GM12864 (cell line): ENCODE measurements at regions not wholly inside any gene's neighbourhood (a gene's known extent, or its start where the extent isn't known, plus 50 kb on each side); places are given as distances from the start of the nearest gene placed in this dataset.

Source experiments
- DNase-seq: peaks from one replicate; pipeline ENCODE4 v3.0.0-alpha.2; 2011; ENCODE audit warnings: low read depth
- H3K4me3 ChIP-seq: 2 replicates; pipeline ENCODE4 v1.5.1; 2011; ENCODE audit warnings: mild to moderate bottlenecking, low read depth, low read length, control low read depth
- CTCF ChIP-seq: IDR thresholded peaks from 2 replicates; pipeline ENCODE4 v1.5.1; 2011; ENCODE audit warnings: low read depth, mild to moderate bottlenecking, moderate library complexity, low read length, control low read depth, inconsistent platforms; ENCODE audit errors: missing control alignments

- no peak overlapping the region for H3K4me3 ChIP-seq
- TF ChIP-seq CTCF: no peak
- DNase-seq: no peak
Observed at GRCh38 chr18:45541421-45541820, 73.9 kb upstream of the SLC14A2 start.

- no peak for TF ChIP-seq CTCF
- no peak for DNase-seq
Observed at GRCh38 chr18:45542043-45542442, 73.2 kb upstream of the SLC14A2 start.

GRCh38 chr18:45547910-45548309 is 67.4 kb upstream of the SLC14A2 start:
- no peak for DNase-seq
- H3K4me3 ChIP-seq: no peak overlapping the region
- TF ChIP-seq CTCF: no peak

More at GRCh38 chr18:45542043-45542442, 73.2 kb upstream of the SLC14A2 start:
- H3K4me3 ChIP-seq: no peak overlapping the region

- H3K4me3 ChIP-seq: no peak overlapping the region
- TF ChIP-seq CTCF: no peak
- no peak for DNase-seq
Observed at GRCh38 chr18:45548614-45549013, 66.7 kb upstream of the SLC14A2 start.

- no peak for DNase-seq
- no peak for TF ChIP-seq CTCF
- H3K4me3 ChIP-seq: no peak overlapping the region
Observed at GRCh38 chr18:45549290-45549689, 66.0 kb upstream of the SLC14A2 start.

GRCh38 chr18:45551142-45551815 is 64.0 kb upstream of the SLC14A2 start:
- DNase-seq: no peak
- TF ChIP-seq CTCF: no peak

GRCh38 chr18:45553723-45554388 is 61.4 kb upstream of the SLC14A2 start:
- H3K4me3 ChIP-seq: no peak overlapping the region
- TF ChIP-seq CTCF: no peak
- DNase-seq: no peak

More at GRCh38 chr18:45551142-45551815, 64.0 kb upstream of the SLC14A2 start:
- H3K4me3 ChIP-seq: no peak overlapping the region
